HG03432 (cell line): ENCODE measurements at regions not wholly inside any gene's neighbourhood (a gene's known extent, or its start where the extent isn't known, plus 50 kb on each side); places are given as distances from the start of the nearest gene placed in this dataset.

Experiments used
- ATAC-seq: cut with Tn5 transposase; IDR thresholded peaks from one replicate; pipeline ENCODE4 v1.9.1; 2021; ENCODE audit warnings: mild to moderate bottlenecking, moderate library complexity; ENCODE audit not compliant: unreplicated experiment

- ATAC-seq = no peak
Measured at GRCh38 chr21:26784974-26785373, 60.2 kb downstream of the ADAMTS1 start.

DNA sequence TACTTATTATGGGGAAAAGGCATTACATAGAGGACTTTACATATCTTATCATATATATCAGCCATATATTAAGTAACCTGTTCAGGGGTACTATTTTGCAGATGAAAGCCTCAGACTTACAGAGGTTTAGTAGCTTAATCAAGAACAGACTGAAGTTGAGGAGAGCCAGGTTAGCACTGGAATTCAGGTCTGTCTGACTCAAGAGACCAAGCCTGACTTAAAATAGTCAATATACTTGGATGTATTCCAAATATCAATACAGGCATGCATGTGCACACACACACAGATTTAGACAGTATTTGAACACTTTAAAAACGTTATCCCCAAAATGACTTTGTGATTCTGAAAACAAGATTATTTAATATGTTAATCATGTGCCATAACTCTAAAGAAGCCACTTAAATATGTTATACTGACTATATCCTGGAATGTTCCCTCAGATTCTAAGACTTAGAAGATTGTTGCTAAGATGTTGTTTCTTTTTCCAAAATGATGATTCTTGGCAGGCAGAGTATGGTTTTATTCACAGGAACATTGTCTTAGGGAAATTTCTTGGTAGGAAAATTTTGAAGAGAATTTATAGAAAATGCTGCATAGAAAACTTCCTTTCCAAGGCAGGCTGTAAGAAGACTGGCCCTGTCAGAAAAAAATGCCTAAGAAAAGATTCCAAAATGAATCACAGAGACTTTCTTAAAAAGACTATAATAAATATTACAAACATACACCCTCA is 61.6 kb downstream of the ADAMTS1 start:
- no peak for ATAC-seq

- ATAC-seq = no peak
Measured at GRCh38 chr21:26782747-26783146, 62.5 kb downstream of the ADAMTS1 start.

DNA sequence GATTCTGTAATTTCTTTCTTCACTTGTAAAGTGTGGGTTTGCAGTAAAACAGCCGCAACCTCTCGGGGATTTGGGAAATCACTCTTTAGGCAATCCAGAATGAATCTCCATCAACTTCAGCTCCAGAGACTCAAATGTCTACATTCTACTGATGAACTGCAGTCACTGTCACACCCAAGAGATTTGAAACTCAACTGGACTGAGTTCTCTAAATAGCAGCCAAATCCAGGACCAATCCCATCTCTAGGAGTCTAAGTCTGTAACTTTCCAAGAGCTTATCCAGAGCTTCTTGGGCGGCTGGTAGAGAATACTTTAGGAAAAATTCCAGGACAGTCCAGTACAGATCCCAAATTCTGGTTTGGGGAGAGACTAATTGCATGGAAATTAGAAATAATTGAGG is 62.9 kb downstream of the ADAMTS1 start:
- no peak for ATAC-seq

DNA sequence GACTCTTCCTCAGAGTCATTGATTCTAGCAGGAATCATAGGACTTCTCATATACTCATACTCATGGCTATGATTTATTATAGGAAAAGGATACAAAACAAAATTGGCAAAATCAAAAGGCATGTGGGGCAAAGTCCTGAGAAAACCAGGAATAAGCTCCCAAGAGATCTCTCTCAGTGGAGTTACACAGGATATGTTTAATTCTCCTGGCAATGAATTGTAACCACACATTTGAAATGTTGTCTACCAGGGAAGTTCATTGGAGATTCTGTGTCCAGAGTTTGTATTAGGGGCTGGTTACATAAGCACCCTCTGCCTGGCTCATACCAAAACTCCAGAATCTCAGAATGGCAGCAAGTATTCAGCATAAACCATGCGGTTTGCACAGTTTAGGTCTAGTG is 63.9 kb downstream of the ADAMTS1 start:
- ATAC-seq = no peak

GRCh38 chr21:26777166-26777565 is 68.0 kb downstream of the ADAMTS1 start:
- ATAC-seq = no peak

GRCh38 chr21:26776310-26777021 is 68.7 kb downstream of the ADAMTS1 start:
- ATAC-seq = no peak

- no peak for ATAC-seq
Measured at GRCh38 chr21:26773058-26773457, 72.2 kb downstream of the ADAMTS1 start.

DNA sequence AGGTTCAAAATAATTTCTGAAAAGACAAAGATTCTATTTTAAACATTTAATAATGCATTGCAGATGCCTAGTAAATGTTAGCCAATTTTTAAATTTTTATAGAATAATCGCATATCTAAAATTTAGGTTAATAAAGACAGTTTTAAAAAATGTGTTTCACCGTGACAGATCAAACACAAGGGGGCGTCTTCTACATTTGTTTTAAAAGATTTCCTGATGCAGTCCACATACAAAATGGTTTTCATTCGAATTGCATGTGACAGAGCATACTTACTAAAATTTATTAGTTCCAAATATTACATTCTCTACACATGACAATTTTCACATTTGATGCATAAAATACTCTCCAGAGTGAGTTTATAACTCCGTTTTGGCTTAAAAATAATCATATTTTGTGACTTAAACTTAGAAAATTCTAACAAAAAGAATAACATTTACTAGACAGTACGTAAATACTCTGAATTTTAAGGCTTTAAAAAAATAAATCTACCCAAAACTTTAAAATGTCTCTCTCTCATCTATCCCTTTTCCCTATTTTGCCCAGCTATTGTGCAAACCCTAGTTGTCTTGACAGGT is 75.5 kb downstream of the ADAMTS1 start:
- no peak for ATAC-seq

GRCh38 chr21:26766826-26767325 is 78.3 kb downstream of the ADAMTS1 start:
- no peak for ATAC-seq

- ATAC-seq = no peak
Measured at GRCh38 chr21:26761174-26761915, 83.9 kb downstream of the ADAMTS1 start.

DNA sequence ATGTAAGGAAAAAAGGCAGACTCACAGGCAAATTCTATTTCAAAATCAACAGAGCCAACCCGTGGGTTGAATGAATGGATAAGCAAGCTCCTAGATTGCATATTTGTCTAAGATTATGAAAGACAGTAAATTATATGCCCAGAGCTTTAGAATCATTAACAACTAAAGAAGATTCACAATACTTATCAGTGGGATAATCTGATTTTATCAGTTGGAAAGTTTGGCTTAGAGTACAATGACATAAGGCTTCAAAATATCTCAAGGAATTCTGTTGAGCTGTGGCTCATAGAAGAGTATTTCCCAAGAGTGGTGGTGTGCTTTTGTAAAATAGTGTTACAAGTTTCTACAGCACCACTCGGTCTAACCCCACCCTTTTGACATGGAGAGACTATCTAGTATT is 85.5 kb downstream of the ADAMTS1 start:
- ATAC-seq = no peak

GRCh38 chr21:26758083-26758880 is 86.9 kb downstream of the ADAMTS1 start:
- ATAC-seq = no peak

DNA sequence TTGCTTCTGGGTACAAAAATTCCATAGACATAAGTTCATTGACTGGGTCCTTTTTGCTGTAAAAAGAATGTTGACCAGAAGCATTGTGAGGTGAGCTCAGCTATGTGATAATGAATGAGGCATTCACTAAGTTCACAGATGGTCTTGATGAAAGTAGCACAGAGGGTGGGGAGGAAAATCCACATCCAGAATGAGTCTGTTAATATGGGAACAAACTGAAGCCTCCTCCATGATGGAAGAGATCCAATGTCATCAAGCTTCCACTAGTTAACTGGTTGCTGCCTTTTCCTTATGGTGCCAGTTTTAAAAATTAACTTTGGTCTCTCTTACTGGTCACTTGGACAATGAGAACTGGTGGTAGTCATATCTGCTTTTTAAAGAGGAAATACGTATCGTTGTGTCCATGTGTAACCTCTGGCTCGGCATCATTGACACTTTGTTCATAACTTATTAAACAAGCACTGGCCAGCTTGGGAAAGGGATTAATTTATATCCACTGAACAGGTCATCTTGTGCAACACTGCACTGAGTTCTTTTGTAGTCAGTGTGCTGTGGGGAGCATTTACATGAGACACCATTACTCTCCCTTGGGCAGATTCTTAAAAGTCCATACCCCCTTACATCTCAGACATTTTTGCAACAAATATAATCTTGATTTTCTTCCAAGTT is 88.6 kb downstream of the ADAMTS1 start:
- no peak for ATAC-seq

GRCh38 chr21:26754853-26755252 is 90.4 kb downstream of the ADAMTS1 start:
- ATAC-seq = no peak

GRCh38 chr21:26753822-26754221 is 91.4 kb downstream of the ADAMTS1 start:
- no peak for ATAC-seq

GRCh38 chr21:26752849-26753248 is 92.4 kb downstream of the ADAMTS1 start:
- ATAC-seq = no peak

- no peak for ATAC-seq
Measured at GRCh38 chr21:26751305-26751704, 93.9 kb downstream of the ADAMTS1 start.

- ATAC-seq = no peak
Measured at GRCh38 chr21:26748066-26748465, 97.1 kb downstream of the ADAMTS1 start.

GRCh38 chr21:26747216-26747615 is 98.0 kb downstream of the ADAMTS1 start:
- no peak for ATAC-seq
